HepG2 (cell line): ENCODE measurements at regions not wholly inside any gene's neighbourhood (a gene's known extent, or its start where the extent isn't known, plus 50 kb on each side); places are given as distances from the start of the nearest gene placed in this dataset.

Experiments used
- ATAC-seq: fragments of 200-7000 bp; cut with Tn5 transposase; 3 replicates; pipeline ENCODE4 v1.9.1; 2020; ENCODE audit warnings: mild to moderate bottlenecking, moderate library complexity
- BruUV-seq: library from RNA; stranded (reverse); fragments of 400-500 nt; replicated peaks from 2 replicates; lab custom pipeline; 2021; lab: Mats Ljungman, UMichigan
- CTCF ChIA-PET: fragments of 300-600 bp; formaldehyde crosslinking; extraction: SDS; loops from one replicate; lab custom pipeline; 2021; ENCODE audit warnings: low total read pairs, inconsistent platforms, low intra/inter-chr PET ratio; lab: Yijun Ruan, JAX
- POLR2A ChIA-PET: fragments of 350-600 bp; sonication (Branson Sonifier 250); formaldehyde crosslinking; loops from one replicate; lab custom pipeline; 2020; ENCODE audit warnings: antibody characterized with exemption, inconsistent platforms; lab: Yijun Ruan, JAX
- DNase-seq: peaks from one replicate; pipeline ENCODE4 v3.0.0-alpha.2; 2015; ENCODE audit warnings: low spot score
- FAIRE-seq: peaks from 3 replicates; lab custom pipeline; 2011; peaks lifted over from hg19 to GRCh38; lab: Jason Lieb, UNC
- H2AFZ ChIP-seq: one replicate; pipeline ENCODE4 v1.6.1; 2011; ENCODE audit warnings: low read length, inconsistent platforms
- H3K27ac ChIP-seq: fragments of 300-600 bp; 3 replicates; pipeline ENCODE4 v1.8.0; 2011; ENCODE audit warnings: mixed run types, mild to moderate bottlenecking, mixed read lengths, low read length, inconsistent platforms; ENCODE audit not compliant: insufficient read depth; ENCODE audit errors: extremely low read length
- H3K27me3 ChIP-seq, 2 experiments: fragments of 200-600 bp in 1 of 2; 2 replicates in 1 of 2; 3 replicates in 1 of 2; pipeline versions ENCODE4 v1.6.0 to v1.8.0; 2011; ENCODE audit warnings: low read length in 2 of 2, mild to moderate bottlenecking in 2 of 2, moderate library complexity in 2 of 2, inconsistent platforms in 1 of 2; ENCODE audit not compliant: insufficient read depth in 2 of 2, control insufficient read depth in 1 of 2
- H3K36me3 ChIP-seq, 2 experiments: fragments of 200-600 bp in 1 of 2; replicated peaks in 1 of 2; 2 replicates in 1 of 2; 3 replicates in 1 of 2; pipeline versions ENCODE4 v1.5.1 to v1.8.0; 2011; ENCODE audit warnings: low read length in 2 of 2, inconsistent platforms in 1 of 2; ENCODE audit not compliant: insufficient read depth in 2 of 2, control insufficient read depth in 1 of 2
- H3K4me1 ChIP-seq: 2 replicates; pipeline ENCODE4 v1.5.1; 2012; ENCODE audit warnings: low read length, inconsistent platforms; ENCODE audit not compliant: insufficient read depth
- H3K4me2 ChIP-seq: 2 replicates; pipeline ENCODE4 v1.6.0; 2011; ENCODE audit warnings: low read depth, low read length, inconsistent platforms
- H3K4me3 ChIP-seq, 3 experiments: fragments of 200-600 bp in 1 of 3; sonication (generic), shearing (Covaris generic) in 1 of 3; replicated peaks in 1 of 3; 2 replicates each; pipeline ENCODE4 v1.5.1; 2011 to 2016; ENCODE audit warnings: low read length in 3 of 3, inconsistent platforms in 2 of 3, low read depth in 2 of 3, mild to moderate bottlenecking in 2 of 3, control low read depth in 1 of 3, mixed read lengths in 1 of 3; ENCODE audit not compliant: insufficient read depth in 1 of 3
- H3K79me2 ChIP-seq: one replicate; pipeline ENCODE4 v1.6.1; 2011; ENCODE audit warnings: low read length, inconsistent platforms; ENCODE audit not compliant: insufficient read depth
- H3K9ac ChIP-seq: 2 replicates; pipeline ENCODE4 v1.6.0; 2011; ENCODE audit warnings: mild to moderate bottlenecking, low read depth, low read length, inconsistent platforms; ENCODE audit not compliant: insufficient read depth
- H3K9me3 ChIP-seq: 2 replicates; pipeline ENCODE4 v1.5.1; 2012; ENCODE audit warnings: mild to moderate bottlenecking, low read length
- H4K20me1 ChIP-seq: 2 replicates; pipeline ENCODE4 v1.6.0; 2011; ENCODE audit warnings: inconsistent platforms, mild to moderate bottlenecking, low read length, moderate library complexity; ENCODE audit not compliant: insufficient read depth
- BCL3 ChIP-seq: sonication (generic); formaldehyde crosslinking; IDR thresholded peaks from 2 replicates; pipeline ENCODE4 v1.5.1; 2020; ENCODE audit warnings: mild to moderate bottlenecking, missing genetic modification reagents, moderate library complexity
- CC2D1A ChIP-seq: sonication (generic); formaldehyde crosslinking; IDR thresholded peaks from 2 replicates; pipeline ENCODE4 v1.8.1; 2023; ENCODE audit warnings: mild to moderate bottlenecking, missing genetic modification reagents
- GTF2F1 ChIP-seq: fragments of 150-350 bp; IDR thresholded peaks from 2 replicates; pipeline ENCODE4 v1.6.1; 2014; ENCODE audit warnings: low read length
- JUN ChIP-seq: sonication (generic); formaldehyde crosslinking; IDR thresholded peaks from 2 replicates; pipeline ENCODE4 v1.4.0; 2020; ENCODE audit warnings: mild to moderate bottlenecking, missing genetic modification reagents
- PAWR ChIP-seq: sonication (generic); formaldehyde crosslinking; IDR thresholded peaks from 2 replicates; pipeline ENCODE4 v1.4.0; 2020; ENCODE audit warnings: missing genetic modification reagents, mild to moderate bottlenecking, borderline replicate concordance
- SMARCC2 ChIP-seq: fragments of 450-650 bp; IDR thresholded peaks from 2 replicates; pipeline ENCODE4 v1.6.1; 2017; ENCODE audit warnings: antibody characterized with exemption, mild to moderate bottlenecking
- TCF12 ChIP-seq, 2 experiments: fragments of 450-650 bp in 1 of 2; sonication (generic) in 1 of 2; formaldehyde crosslinking in 1 of 2; IDR thresholded peaks; 2 replicates each; pipeline versions ENCODE4 v1.6.1 to v1.8.0; 2017 to 2022; ENCODE audit warnings: antibody characterized with exemption in 1 of 2, mild to moderate bottlenecking in 1 of 2, missing genetic modification reagents in 1 of 2, moderate library complexity in 1 of 2
- ZFP36 ChIP-seq: fragments of 150-350 bp; IDR thresholded peaks from 2 replicates; pipeline ENCODE4 v1.6.1; 2018; ENCODE audit warnings: borderline replicate concordance, low read length, low read depth; ENCODE audit not compliant: partially characterized antibody
- ZNF451 ChIP-seq: sonication (generic); formaldehyde crosslinking; IDR thresholded peaks from 2 replicates; pipeline ENCODE4 v1.5.0; 2020; ENCODE audit warnings: mild to moderate bottlenecking, missing genetic modification reagents
- ZNF768 ChIP-seq: sonication (generic); formaldehyde crosslinking; IDR thresholded peaks from 2 replicates; pipeline ENCODE4 v1.4.0; 2020; ENCODE audit warnings: missing genetic modification reagents
- WGBS: methylation state at CpG from one replicate; pipeline ENCODE4 v1.1.6; 2017; ENCODE audit warnings: low lambda C conversion rate; 5-methylcytosine and 5-hydroxymethylcytosine counted together
- in situ Hi-C: cut with HindIII; loops from 2 replicates; pipeline ENCODE4 v1.10.0; 2017; ENCODE audit warnings: low pct_unique_long_range_greater_than_20kb; ENCODE audit not compliant: extremely low pct_ligation_motif_present
- intact Hi-C: fragments of 100-400 bp; cut with micrococcal nuclease; formaldehyde crosslinking; loops from one replicate; pipeline ENCODE4 v1.10.0; 2022; ENCODE audit not compliant: unreplicated experiment

DNA sequence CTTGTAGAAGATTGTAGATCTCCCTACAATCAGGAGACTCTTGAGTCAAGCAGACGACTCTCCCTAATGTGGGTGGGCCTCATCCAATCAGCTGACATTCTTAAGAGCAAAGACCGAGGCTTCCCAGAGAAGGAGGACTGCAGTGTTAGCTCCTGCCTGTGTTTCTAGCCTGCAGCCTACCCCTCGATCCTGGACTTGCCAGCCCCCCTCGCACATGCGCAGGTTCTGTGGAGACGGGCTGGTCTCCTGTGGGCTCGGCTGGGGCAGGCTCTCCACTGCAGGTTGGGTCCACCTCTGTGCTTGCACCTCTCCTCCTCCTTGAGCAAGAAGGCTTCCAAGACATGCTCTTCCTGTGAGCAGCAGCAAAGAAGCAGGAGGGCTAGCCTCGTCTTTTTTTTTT lies 185.2 kb upstream of the SOX1 start:
- in situ Hi-C loops = no loop called here
- TF ChIP-seq ZNF451 (no peak), GTF2F1 (no peak), BCL3 (CRISPR knock-in tag) (no peak), CC2D1A (CRISPR knock-in tag) (no peak), SMARCC2 (no peak), ZNF768 (CRISPR knock-in tag) (no peak), ZFP36 (no peak), TCF12 (IDR thresholded peaks at IDR 0.05) (no peak), TCF12 (CRISPR knock-in tag; IDR thresholded peaks at IDR 0.05) (no peak), JUN (CRISPR knock-in tag) (no peak), PAWR (CRISPR knock-in tag) (no peak)
- no peak for FAIRE-seq
- POLR2A ChIA-PET = no interaction called here
- no peak overlapping the region for H3K9ac ChIP-seq
- CTCF ChIA-PET = no interaction called here
- no peaks in the 10 kb centered on the region for H3K79me2 ChIP-seq
- no peaks in the 10 kb centered on the region for H3K36me3 ChIP-seq
- H3K4me3 ChIP-seq = no peak overlapping the region
- no peaks in the 10 kb centered on the region for H3K4me1 ChIP-seq
- WGBS = 17% methylated on average over 5 of the region's 8 CpGs
- H3K4me2 ChIP-seq = no peak overlapping the region
- H3K27me3 ChIP-seq = peaks cover 0 to 13% of the 10 kb centered on the region in 2 experiments; a peak in 1 of 5 replicates
- DNase-seq = no peak
- no TSS peak for BruUV-seq
- no peak for ATAC-seq
- intact Hi-C loops = no loop called here
- no peak overlapping the region for H2AFZ ChIP-seq
- no peak overlapping the region for H3K27ac ChIP-seq
- no peaks in the 10 kb centered on the region for H3K9me3 ChIP-seq
- no peaks in the 10 kb centered on the region for H4K20me1 ChIP-seq
